HG02870 (cell line): ENCODE measurements at regions not wholly inside any gene's neighbourhood (a gene's known extent, or its start where the extent isn't known, plus 50 kb on each side); places are given as distances from the start of the nearest gene placed in this dataset.

Experiments used
- ATAC-seq: cut with Tn5 transposase; IDR thresholded peaks from one replicate; pipeline ENCODE4 v1.9.1; 2021; ENCODE audit warnings: mild to moderate bottlenecking, moderate library complexity; ENCODE audit not compliant: unreplicated experiment

DNA sequence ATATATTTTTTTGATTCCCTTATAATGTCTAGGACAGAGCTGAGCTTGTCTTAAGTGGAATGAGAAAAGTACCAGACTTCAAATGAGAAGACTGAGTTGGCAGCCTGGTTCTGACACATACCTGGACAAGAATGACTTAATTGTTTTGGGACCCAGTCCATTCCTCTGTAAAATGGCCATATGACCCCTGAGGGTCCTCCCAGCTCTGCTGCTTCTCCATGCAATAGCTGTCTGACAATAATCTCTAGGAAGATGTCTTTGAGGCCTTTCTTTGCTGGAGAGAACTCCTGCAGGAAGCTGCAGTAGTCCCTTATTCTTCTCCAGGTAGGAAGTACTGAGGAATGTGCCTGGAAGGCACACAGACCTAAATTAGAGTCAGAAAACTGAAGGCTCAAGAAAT, 55.9 kb upstream of the SLIT3 start:
- no peak for ATAC-seq

DNA sequence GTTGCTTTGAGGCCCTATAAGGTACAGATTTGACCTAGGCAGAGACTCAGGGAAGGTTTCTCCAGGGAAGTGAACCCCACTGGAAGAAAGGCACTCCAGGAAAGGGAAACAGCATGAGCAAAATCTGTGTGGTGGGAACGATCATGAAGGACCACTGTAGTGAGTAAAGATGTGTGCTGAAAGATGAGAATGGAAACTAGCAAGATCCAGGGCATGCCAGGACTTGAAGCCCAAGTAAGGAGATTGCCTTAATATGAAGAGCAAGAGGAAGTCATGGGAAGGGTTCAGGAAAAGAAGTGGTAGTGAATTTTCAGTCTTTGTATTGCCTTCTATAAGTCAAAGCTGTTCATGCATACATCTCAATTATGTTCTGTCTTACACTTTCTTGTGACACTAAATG, 55.2 kb upstream of the SLIT3 start:
- no peak for ATAC-seq

DNA sequence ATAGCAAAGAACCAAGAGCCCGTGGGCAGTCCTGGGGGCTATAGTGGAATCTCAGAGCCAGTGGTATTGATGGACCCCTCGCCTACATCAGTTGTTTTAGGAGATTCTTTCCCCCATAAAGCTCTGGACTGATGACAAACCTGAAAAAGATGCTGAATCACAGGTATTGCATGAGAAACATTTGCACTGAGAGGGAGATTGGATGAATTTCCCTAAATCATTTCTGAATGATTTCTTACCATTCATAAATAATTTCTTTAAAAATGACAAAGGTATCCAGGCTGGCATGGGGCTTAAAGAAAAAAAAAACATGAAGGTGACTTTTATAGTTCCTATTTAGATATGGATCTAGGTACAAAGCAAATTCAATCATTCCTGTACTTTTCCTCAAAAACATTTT, 54.0 kb upstream of the SLIT3 start:
- no peak for ATAC-seq

DNA sequence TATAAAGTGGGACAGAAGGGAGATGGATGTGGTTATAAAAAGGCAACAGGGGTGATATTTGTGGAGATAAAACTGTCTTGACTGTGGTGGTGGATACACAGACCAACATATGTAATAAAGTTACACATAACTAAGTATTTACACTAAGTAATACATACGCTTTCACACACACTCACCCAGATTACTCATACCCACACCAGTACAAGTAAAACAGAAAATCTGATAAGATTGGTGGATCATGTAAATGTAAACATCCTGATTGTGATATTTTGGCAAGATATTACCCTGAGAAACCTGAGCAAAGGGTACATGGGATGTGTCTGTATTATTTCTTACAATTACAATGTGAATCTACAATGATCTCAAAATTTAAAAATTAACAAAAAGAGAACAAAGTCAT, 53.3 kb upstream of the SLIT3 start:
- ATAC-seq: no peak

DNA sequence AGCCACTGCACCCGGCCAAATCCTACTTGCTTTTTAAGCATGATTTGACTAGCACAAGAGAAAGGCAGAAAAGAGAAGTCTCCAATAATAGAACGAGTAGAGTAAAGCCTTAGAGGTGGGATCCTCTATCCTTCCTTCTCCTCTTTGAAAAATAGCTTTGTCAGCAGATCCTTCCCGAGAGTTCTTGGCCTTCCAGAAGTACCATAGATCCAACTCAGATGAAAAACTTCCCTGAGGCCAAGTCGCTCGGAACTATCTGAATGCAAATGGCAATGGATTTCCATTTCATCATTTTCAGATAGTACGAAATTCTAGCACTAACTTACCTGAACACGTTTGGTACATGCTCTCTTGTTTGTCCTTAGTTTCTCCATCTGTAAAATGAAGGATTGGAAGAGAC, 52.0 kb upstream of the SLIT3 start:
- no peak for ATAC-seq

DNA sequence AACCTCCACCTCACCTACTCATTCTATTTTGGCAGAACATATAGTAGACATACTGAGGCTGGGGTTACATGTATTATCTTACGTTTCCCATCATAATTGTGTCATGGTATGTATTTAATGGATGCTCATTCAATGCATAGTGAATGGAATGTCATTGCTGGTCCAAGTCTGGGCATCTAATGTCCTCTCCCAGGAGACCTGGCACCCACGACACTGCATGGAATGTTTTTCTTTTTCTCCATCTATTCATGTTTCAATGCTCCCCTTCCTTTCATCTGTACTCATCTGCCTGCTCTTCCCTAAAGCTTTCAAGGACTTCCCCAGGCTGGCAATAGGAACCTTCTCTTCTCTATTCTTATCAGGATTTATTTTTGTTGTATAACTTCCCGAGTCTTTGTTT, 50.8 kb upstream of the SLIT3 start:
- no peak for ATAC-seq

DNA sequence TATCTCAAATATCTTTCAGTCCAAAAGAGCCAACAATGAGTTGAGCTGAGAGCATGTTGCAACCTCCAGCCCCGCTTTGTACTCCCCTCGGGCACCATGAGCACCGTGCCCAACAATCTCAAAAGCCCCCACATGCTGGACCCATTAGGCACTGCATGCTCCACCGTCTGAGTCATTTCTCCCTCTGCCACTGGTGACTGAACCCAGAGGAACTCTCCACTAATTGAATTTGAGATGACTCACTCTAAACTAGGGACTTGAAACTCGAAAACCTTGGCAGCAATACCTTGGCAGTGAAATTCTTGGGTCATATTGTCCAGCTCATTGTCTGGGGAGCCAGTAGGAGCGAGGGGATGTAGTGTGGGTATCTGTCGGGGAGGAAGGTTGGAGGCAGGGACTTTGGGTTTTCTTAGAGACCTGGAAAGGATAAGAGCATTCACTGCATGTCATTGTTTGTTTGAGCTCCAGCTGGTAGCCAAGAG, 49.9 kb upstream of the SLIT3 start:
- no peak for ATAC-seq
